ENCODE measurements at regions not wholly inside any gene's neighbourhood (a gene's known extent, or its start where the extent isn't known, plus 50 kb on each side); places are given as distances from the start of the nearest gene placed in this dataset.

DNA sequence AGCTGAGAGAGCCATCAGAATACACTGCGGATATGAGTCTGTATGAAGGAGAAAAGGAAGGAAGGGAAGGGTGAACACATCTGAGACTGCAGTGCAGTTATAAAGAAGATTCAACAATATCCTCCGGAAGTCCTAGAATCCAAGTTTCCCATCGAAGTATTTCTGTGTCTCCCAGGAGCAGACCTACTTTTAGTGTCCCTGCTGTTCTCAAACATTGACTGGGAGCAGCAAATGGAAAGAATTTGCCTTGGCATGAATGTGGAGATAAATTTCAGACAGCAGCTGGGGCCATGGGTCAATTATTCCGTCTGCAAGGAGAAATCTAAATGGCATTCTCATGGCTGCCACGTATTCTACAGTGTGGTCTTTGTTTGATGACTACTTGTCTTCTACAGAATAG lies 478.1 kb upstream of the SMC2 start:
- H3K9me3 ChIP-seq (ENCODE audit: insufficient read depth in 2 of 2, low read depth in 1 of 2, low read length in 1 of 2) = peaks cover 8 to 9% of the 10 kb centered on the region in 2 experiments; a peak in 3 of 4 replicates
- ChIA-PET CTCF (ENCODE audit: partially characterized antibody) (no interaction called here), POLR2A (ENCODE audit: partially characterized antibody) (no interaction called here)
- H3K4ac ChIP-seq (replicated peaks; ENCODE audit: insufficient read length, low read depth, low read length) = no peak overlapping the region
- H3K23ac ChIP-seq (ENCODE audit: insufficient read length) = no peak overlapping the region
- no peak overlapping the region for H2BK15ac ChIP-seq (ENCODE audit: low read length)
- no peak overlapping the region for H4K5ac ChIP-seq (ENCODE audit: insufficient read length, low read depth, low read length)
- H3K4me2 ChIP-seq (ENCODE audit: insufficient read depth in 1 of 2, low read depth in 2 of 2, low read length in 2 of 2) = no peak overlapping the region
- no peak overlapping the region for H4K8ac ChIP-seq (ENCODE audit: extremely low read depth, insufficient read depth, low read length)
- FAIRE-seq (no peak), DNase-seq (ENCODE audit: low read depth in 1 of 2, low spot score in 2 of 2) (no peak)
- H3K18ac ChIP-seq (ENCODE audit: extremely low read depth, low read length) = no peak overlapping the region
- H3K9ac ChIP-seq (replicated peaks in 1 of 4; ENCODE audit: extremely low read depth in 1 of 4, low read depth in 3 of 4, low read length in 3 of 4) = no peak overlapping the region
- H2BK12ac ChIP-seq (ENCODE audit: low read depth, low read length) = no peak overlapping the region
- no peak overlapping the region for H2BK120ac ChIP-seq (replicated peaks; ENCODE audit: low read depth, low read length)
- H3K36me3 ChIP-seq (ENCODE audit: control insufficient read depth in 2 of 4, insufficient read depth in 4 of 4, low read length in 3 of 4) = no peaks in the 10 kb centered on the region
- no peak overlapping the region for H2BK20ac ChIP-seq (ENCODE audit: low read length)
- H3K14ac ChIP-seq (ENCODE audit: insufficient read length) = no peak overlapping the region
- H3K23me2 ChIP-seq (ENCODE audit: low read depth, low read length) = no peaks in the 10 kb centered on the region
- H2AK5ac ChIP-seq (ENCODE audit: low read depth, low read length) = no peak overlapping the region
- H3K79me2 ChIP-seq (ENCODE audit: control insufficient read depth in 1 of 2, insufficient read depth in 2 of 2, low read length in 2 of 2) = no peaks in the 10 kb centered on the region
- H3K56ac ChIP-seq (replicated peaks; ENCODE audit: insufficient read length, low read depth, low read length) = no peak overlapping the region
- no peak overlapping the region for H4K91ac ChIP-seq (replicated peaks; ENCODE audit: insufficient read length, low read length)
- no peaks in the 10 kb centered on the region for H3K27me3 ChIP-seq (replicated peaks in 1 of 4; ENCODE audit: control insufficient read depth in 3 of 4, extremely low read depth in 1 of 4, insufficient read depth in 3 of 4, low read length in 3 of 4)
- H4K20me1 ChIP-seq (replicated peaks in 1 of 2; ENCODE audit: control insufficient read depth in 1 of 2, insufficient read depth in 2 of 2, low read length in 2 of 2) = no peaks in the 10 kb centered on the region
- H3K4me1 ChIP-seq (replicated peaks in 1 of 4; ENCODE audit: control insufficient read depth in 3 of 4, insufficient read depth in 4 of 4, low read length in 3 of 4) = no peaks in the 10 kb centered on the region
- no peak overlapping the region for H3K4me3 ChIP-seq (ENCODE audit: extremely low read depth in 1 of 4, insufficient read depth in 2 of 4, low read depth in 3 of 4, low read length in 4 of 4)
- H3K27ac ChIP-seq (ENCODE audit: low read depth, low read length) = no peak overlapping the region
- no peak overlapping the region for H2BK5ac ChIP-seq (ENCODE audit: low read depth, low read length)
- 99% methylated on average over 5 of the region's 5 CpGs; no CpG with 5 or more reads in 1 of the 2 experiments for WGBS, 2 experiments (ENCODE audit: extremely low coverage in 1 of 2, insufficient coverage in 1 of 2, insufficient read length in 1 of 2, insufficient replicate concordance in 2 of 2, low coverage in 1 of 2, low lambda C conversion rate in 2 of 2, missing lambda C conversion rate in 1 of 2)
- H3K79me1 ChIP-seq (ENCODE audit: low read depth, low read length) = no peaks in the 10 kb centered on the region
- H2AFZ ChIP-seq (ENCODE audit: low read length) = no peak overlapping the region
- TF ChIP-seq CEBPB (IDR thresholded peaks at IDR 0.05; ENCODE audit: low read depth, low read length) (no peak), EP300 (IDR thresholded peaks at IDR 0.05; ENCODE audit: borderline replicate concordance in 1 of 2, low read depth in 2 of 2, low read length in 2 of 2) (no peak), GTF2F1 (IDR thresholded peaks at IDR 0.05; ENCODE audit: borderline replicate concordance, low read depth, low read length) (no peak), ASH2L (IDR thresholded peaks at IDR 0.05; ENCODE audit: low read length) (no peak), KDM4A (IDR thresholded peaks at IDR 0.05; ENCODE audit: low read depth, low read length, severe bottlenecking) (no peak), PHF8 (conservative IDR thresholded peaks at IDR 0.05; ENCODE audit: low read depth, low read length) (no peak), TAF1 (IDR thresholded peaks at IDR 0.05; ENCODE audit: low read depth, low read length) (no peak), RAD21 (IDR thresholded peaks at IDR 0.05 in 1 of 2, conservative IDR thresholded peaks at IDR 0.05 in 1 of 2; ENCODE audit: low read depth in 2 of 2, low read length in 2 of 2) (no peak), POLR2AphosphoS5 (IDR thresholded peaks at IDR 0.05; ENCODE audit: low read depth, low read length) (no peak), CBX8 (IDR thresholded peaks at IDR 0.05; ENCODE audit: borderline replicate concordance, low read depth, low read length) (no peak), SIX5 (IDR thresholded peaks at IDR 0.05; ENCODE audit: low read depth, low read length) (no peak), SUZ12 (IDR thresholded peaks at IDR 0.05; ENCODE audit: low read length) (no peak)
- TF ChIP-seq, protein P1, sequence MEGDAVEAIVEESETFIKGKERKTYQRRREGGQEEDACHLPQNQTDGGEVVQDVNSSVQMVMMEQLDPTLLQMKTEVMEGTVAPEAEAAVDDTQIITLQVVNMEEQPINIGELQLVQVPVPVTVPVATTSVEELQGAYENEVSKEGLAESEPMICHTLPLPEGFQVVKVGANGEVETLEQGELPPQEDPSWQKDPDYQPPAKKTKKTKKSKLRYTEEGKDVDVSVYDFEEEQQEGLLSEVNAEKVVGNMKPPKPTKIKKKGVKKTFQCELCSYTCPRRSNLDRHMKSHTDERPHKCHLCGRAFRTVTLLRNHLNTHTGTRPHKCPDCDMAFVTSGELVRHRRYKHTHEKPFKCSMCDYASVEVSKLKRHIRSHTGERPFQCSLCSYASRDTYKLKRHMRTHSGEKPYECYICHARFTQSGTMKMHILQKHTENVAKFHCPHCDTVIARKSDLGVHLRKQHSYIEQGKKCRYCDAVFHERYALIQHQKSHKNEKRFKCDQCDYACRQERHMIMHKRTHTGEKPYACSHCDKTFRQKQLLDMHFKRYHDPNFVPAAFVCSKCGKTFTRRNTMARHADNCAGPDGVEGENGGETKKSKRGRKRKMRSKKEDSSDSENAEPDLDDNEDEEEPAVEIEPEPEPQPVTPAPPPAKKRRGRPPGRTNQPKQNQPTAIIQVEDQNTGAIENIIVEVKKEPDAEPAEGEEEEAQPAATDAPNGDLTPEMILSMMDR (IDR thresholded peaks at IDR 0.05; ENCODE audit: control extremely low read depth in 1 of 3, insufficient read depth in 1 of 3, low read depth in 1 of 3, low read length in 3 of 3) = no peak
